ENCODE measurements at regions not wholly inside any gene's neighbourhood (a gene's known extent, or its start where the extent isn't known, plus 50 kb on each side); places are given as distances from the start of the nearest gene placed in this dataset.

DNA sequence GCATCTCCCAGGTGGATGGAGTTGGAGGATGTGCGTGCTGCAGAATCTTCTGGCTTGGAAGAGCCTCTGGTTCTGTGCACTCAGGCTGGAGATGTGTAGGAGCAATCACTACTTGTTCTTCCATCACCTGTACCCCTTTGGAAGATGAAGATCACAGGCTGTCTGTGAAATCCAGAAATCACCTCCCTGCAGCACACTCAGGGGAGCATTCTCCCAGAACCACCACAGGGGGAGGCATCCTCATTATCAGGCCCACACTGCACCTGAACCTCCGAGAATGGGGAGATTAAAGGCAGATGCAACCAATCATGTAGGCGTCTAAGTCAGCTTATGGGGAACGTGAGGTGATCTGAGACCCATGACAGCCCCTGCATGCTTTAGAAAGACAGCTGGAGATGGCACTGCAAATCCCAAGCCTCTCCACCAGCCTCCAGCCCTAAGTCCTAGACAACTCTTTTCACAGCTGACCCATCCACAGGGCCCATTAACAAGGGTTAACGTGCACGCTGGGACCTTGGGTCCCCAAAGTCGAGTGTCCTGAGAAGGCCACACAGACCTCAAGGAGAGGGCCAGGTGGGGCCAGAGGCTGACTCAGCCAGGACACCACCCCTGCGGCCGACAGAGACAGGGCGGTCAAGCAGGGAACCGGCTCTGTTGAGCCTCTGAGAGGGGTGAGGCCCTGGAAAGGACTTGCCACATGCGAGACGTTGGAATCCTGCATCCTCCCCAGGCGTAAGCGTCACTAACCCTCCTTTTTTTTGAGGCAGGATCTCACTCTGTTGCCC, 314.9 kb downstream of the EIPR1 start:
- H3K27ac ChIP-seq (ENCODE audit: low read depth, low read length, poor library complexity, severe bottlenecking): no peak overlapping the region
- no peaks in the 10 kb centered on the region for H3K79me2 ChIP-seq (ENCODE audit: insufficient read depth, low read depth, low read length)
- no peaks in the 10 kb centered on the region for H3K9me2 ChIP-seq (ENCODE audit: insufficient read depth, low read length)
- H2AFZ ChIP-seq (ENCODE audit: low read length): no peak overlapping the region
- no TSS peak for BruUV-seq (replicated peaks)
- H3K4me2 ChIP-seq (ENCODE audit: low read length): no peak overlapping the region
- H3K4me3 ChIP-seq (ENCODE audit: low read depth, low read length, poor library complexity, severe bottlenecking): no peak overlapping the region
- DNase-seq (ENCODE audit: low spot score): no peak
- POLR2A ChIA-PET: no interaction called here
- intact Hi-C loops (cut with micrococcal nuclease; ENCODE audit: unreplicated experiment): no loop called here
- H3K36me3 ChIP-seq (ENCODE audit: insufficient read depth, low read length): no peaks in the 10 kb centered on the region
- no peaks in the 10 kb centered on the region for H3K4me1 ChIP-seq (ENCODE audit: insufficient read depth, low read length, poor library complexity, severe bottlenecking)
- no peaks in the 10 kb centered on the region for H4K20me1 ChIP-seq (ENCODE audit: insufficient read depth, low read length)
- H3K9me3 ChIP-seq (ENCODE audit: low read length): no peaks in the 10 kb centered on the region
- TF ChIP-seq EZH2phosphoT487 (IDR thresholded peaks at IDR 0.05; ENCODE audit: borderline replicate concordance, low read depth, low read length): no peak
- TF ChIP-seq, protein P1, sequence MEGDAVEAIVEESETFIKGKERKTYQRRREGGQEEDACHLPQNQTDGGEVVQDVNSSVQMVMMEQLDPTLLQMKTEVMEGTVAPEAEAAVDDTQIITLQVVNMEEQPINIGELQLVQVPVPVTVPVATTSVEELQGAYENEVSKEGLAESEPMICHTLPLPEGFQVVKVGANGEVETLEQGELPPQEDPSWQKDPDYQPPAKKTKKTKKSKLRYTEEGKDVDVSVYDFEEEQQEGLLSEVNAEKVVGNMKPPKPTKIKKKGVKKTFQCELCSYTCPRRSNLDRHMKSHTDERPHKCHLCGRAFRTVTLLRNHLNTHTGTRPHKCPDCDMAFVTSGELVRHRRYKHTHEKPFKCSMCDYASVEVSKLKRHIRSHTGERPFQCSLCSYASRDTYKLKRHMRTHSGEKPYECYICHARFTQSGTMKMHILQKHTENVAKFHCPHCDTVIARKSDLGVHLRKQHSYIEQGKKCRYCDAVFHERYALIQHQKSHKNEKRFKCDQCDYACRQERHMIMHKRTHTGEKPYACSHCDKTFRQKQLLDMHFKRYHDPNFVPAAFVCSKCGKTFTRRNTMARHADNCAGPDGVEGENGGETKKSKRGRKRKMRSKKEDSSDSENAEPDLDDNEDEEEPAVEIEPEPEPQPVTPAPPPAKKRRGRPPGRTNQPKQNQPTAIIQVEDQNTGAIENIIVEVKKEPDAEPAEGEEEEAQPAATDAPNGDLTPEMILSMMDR (conservative IDR thresholded peaks at IDR 0.05; ENCODE audit: low read length): no peak
- CTCF ChIA-PET (ENCODE audit: unreplicated experiment): no interaction called here

DNA sequence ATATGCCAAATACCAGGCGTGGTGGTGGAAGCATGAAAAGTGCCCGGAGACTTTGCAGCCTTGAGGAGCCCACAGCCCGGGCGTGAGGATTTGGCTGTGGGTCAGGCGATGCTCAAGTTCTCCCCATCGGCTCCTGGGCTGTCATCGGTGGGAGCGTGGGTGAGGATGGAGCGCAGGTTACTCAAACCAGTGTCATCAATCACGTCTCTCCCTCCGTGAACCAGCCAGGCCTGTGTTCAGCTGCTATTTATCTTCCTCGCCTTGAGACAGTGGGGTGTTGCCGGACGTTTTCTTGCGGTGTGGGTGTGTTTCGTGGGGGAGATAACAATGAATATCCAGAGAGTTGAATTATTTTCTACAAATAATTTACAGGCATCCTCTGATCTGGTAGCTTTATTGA, 317.6 kb downstream of the EIPR1 start:
- H3K79me2 ChIP-seq (ENCODE audit: insufficient read depth, low read depth, low read length): no peaks in the 10 kb centered on the region
- H3K4me1 ChIP-seq (ENCODE audit: insufficient read depth, low read length, poor library complexity, severe bottlenecking): no peaks in the 10 kb centered on the region
- H4K20me1 ChIP-seq (ENCODE audit: insufficient read depth, low read length): no peaks in the 10 kb centered on the region
- H3K9me2 ChIP-seq (ENCODE audit: insufficient read depth, low read length): no peaks in the 10 kb centered on the region
- no peaks in the 10 kb centered on the region for H3K36me3 ChIP-seq (ENCODE audit: insufficient read depth, low read length)
- no peaks in the 10 kb centered on the region for H3K9me3 ChIP-seq (ENCODE audit: low read length)
- no peak for DNase-seq (ENCODE audit: low spot score)
- POLR2A ChIA-PET: no interaction called here
- intact Hi-C loops (cut with micrococcal nuclease; ENCODE audit: unreplicated experiment): no loop called here
- H3K27ac ChIP-seq (ENCODE audit: low read depth, low read length, poor library complexity, severe bottlenecking): no peak overlapping the region
- CTCF ChIA-PET (ENCODE audit: unreplicated experiment): no interaction called here
- no TSS peak for BruUV-seq (replicated peaks)
- TF ChIP-seq EZH2phosphoT487 (IDR thresholded peaks at IDR 0.05; ENCODE audit: borderline replicate concordance, low read depth, low read length): no peak
- TF ChIP-seq, protein P1 (conservative IDR thresholded peaks at IDR 0.05; ENCODE audit: low read length): no peak
- H3K4me2 ChIP-seq (ENCODE audit: low read length): no peak overlapping the region
- H3K4me3 ChIP-seq (ENCODE audit: low read depth, low read length, poor library complexity, severe bottlenecking): no peak overlapping the region
- H2AFZ ChIP-seq (ENCODE audit: low read length): no peak overlapping the region

DNA sequence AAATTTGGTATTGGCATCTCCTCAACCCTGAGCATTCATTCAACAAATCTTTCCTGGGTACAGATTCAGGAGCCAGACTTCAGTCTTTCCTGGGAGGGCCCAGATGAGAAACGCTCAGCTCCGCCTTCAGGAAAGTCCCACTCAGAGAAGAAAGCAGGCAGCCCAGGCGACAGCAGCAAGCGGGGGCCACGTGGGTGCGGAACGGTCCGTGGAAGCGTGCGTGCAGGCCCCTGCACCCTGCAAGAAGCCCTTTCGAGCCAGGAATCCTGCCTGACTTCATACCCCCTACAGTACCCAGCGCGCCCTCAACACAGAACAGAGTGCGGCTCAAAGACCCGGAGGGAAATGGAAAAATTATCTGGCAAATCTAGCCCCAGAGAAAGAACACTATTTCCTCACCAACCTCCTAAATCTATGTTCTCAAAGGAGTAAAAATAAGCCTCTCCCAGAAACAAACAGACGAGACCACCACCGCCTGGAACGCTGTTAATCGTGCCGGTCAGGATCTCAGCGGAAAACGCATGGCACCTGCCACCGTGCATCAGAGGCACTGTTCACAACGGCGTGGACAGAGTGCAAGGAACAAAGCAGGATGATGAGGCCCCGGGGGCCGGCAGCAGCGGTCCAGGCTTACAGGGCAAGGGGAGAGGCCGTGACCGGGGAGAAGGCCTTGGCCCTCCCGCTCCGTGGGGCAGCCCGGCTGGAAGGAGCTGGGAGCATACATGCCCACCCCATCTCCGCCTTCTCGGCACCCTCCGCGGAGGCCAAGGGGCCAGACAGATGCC, 318.3 kb downstream of the EIPR1 start:
- Histone ChIP-seq H3K4me1 (ENCODE audit: insufficient read depth, low read length, poor library complexity, severe bottlenecking) (no peaks in the 10 kb centered on the region), H3K79me2 (ENCODE audit: insufficient read depth, low read depth, low read length) (no peaks in the 10 kb centered on the region), H3K27ac (ENCODE audit: low read depth, low read length, poor library complexity, severe bottlenecking) (no peak overlapping the region), H3K9me3 (ENCODE audit: low read length) (no peaks in the 10 kb centered on the region), H3K4me2 (ENCODE audit: low read length) (no peak overlapping the region), H4K20me1 (ENCODE audit: insufficient read depth, low read length) (no peaks in the 10 kb centered on the region), H3K4me3 (ENCODE audit: low read depth, low read length, poor library complexity, severe bottlenecking) (no peak overlapping the region), H3K9me2 (ENCODE audit: insufficient read depth, low read length) (no peaks in the 10 kb centered on the region), H2AFZ (ENCODE audit: low read length) (no peak overlapping the region), H3K36me3 (ENCODE audit: insufficient read depth, low read length) (no peaks in the 10 kb centered on the region)
- CTCF ChIA-PET (ENCODE audit: unreplicated experiment): no interaction called here
- POLR2A ChIA-PET: no interaction called here
- TF ChIP-seq, protein P1 (conservative IDR thresholded peaks at IDR 0.05; ENCODE audit: low read length): no peak
- no peak for TF ChIP-seq EZH2phosphoT487 (IDR thresholded peaks at IDR 0.05; ENCODE audit: borderline replicate concordance, low read depth, low read length)
- intact Hi-C loops (cut with micrococcal nuclease; ENCODE audit: unreplicated experiment): no loop called here
- BruUV-seq (replicated peaks): no TSS peak
- no peak for DNase-seq (ENCODE audit: low spot score)
